ENCODE measurements at regions not wholly inside any gene's neighbourhood (a gene's known extent, or its start where the extent isn't known, plus 50 kb on each side); places are given as distances from the start of the nearest gene placed in this dataset.

- no peak for DNase-seq
- Histone ChIP-seq H4K20me1 (ENCODE audit: control insufficient read depth, insufficient read depth, low read length, poor library complexity, severe bottlenecking) (no peaks in the 10 kb centered on the region), H3K4me2 (replicated peaks; ENCODE audit: low read depth, low read length, poor library complexity, severe bottlenecking) (no peak overlapping the region), H3K9me3 (ENCODE audit: control extremely low read depth in 1 of 3, control insufficient read depth in 2 of 3, insufficient read depth in 1 of 3, low read length in 2 of 3) (no peaks in the 10 kb centered on the region), H3K79me2 (ENCODE audit: control insufficient read depth, insufficient read depth, low read length) (no peaks in the 10 kb centered on the region), H3K36me3 (replicated peaks in 1 of 2; ENCODE audit: control extremely low read depth in 1 of 2, control insufficient read depth in 1 of 2, extremely low read depth in 1 of 2, insufficient read depth in 2 of 2, low read length in 1 of 2) (no peaks in the 10 kb centered on the region), H3K4me1 (ENCODE audit: control insufficient read depth in 2 of 2, insufficient read depth in 2 of 2, low read length in 2 of 2) (no peaks in the 10 kb centered on the region), H2AFZ (ENCODE audit: insufficient read depth, low read depth, low read length, poor library complexity, severe bottlenecking) (no peak overlapping the region), H3K9ac (ENCODE audit: low read length) (no peak overlapping the region), H3K27me3 (replicated peaks in 1 of 4; ENCODE audit: control extremely low read depth in 1 of 4, control insufficient read depth in 3 of 4, insufficient read depth in 4 of 4, low read length in 3 of 4) (peaks cover 0 to 5% (median 0%) of the 10 kb centered on the region in 4 experiments), H3K4me3 (ENCODE audit: control extremely low read depth in 1 of 5, extremely low read depth in 1 of 5, insufficient read depth in 1 of 5, low read depth in 2 of 5, low read length in 4 of 5) (no peak overlapping the region), H3K27ac (ENCODE audit: low read length in 2 of 2) (no peak overlapping the region)
- ChIA-PET POLR2A (no interaction called here), CTCF (no interaction called here)
- peaks cover 6% of the 10 kb centered on the region for H3K27me3 Mint-ChIP-seq
- 90% methylated on average over 4 of the region's 5 CpGs for WGBS (ENCODE audit: insufficient coverage)
- no peak for TF ChIP-seq CTCF (IDR thresholded peaks at IDR 0.05)
- no peak for TF ChIP-seq EZH2 (IDR thresholded peaks at IDR 0.05; ENCODE audit: borderline replicate concordance, insufficient read depth, low read depth, low read length, poor library complexity, severe bottlenecking)
- H3K4me1 Mint-ChIP-seq: no peaks in the 10 kb centered on the region
- no peak overlapping the region for H3K4me3 Mint-ChIP-seq
- H3K9me3 Mint-ChIP-seq (ENCODE audit: insufficient read depth): no peaks in the 10 kb centered on the region
- intact Hi-C loops (cut with micrococcal nuclease): no loop called here
- no peak for ATAC-seq (ENCODE audit: low read depth)
- H3K27ac Mint-ChIP-seq: no peak overlapping the region
Measured at GRCh38 chr18:45497595-45498286, 117.5 kb upstream of the SLC14A2 start.

- Histone ChIP-seq H4K20me1 (ENCODE audit: control insufficient read depth, insufficient read depth, low read length, poor library complexity, severe bottlenecking) (no peaks in the 10 kb centered on the region), H3K4me2 (replicated peaks; ENCODE audit: low read depth, low read length, poor library complexity, severe bottlenecking) (no peak overlapping the region), H3K4me1 (ENCODE audit: control insufficient read depth in 2 of 2, insufficient read depth in 2 of 2, low read length in 2 of 2) (no peaks in the 10 kb centered on the region), H3K4me3 (ENCODE audit: control extremely low read depth in 1 of 5, extremely low read depth in 1 of 5, insufficient read depth in 1 of 5, low read depth in 2 of 5, low read length in 4 of 5) (no peak overlapping the region), H3K27ac (ENCODE audit: low read length in 2 of 2) (no peak overlapping the region), H2AFZ (ENCODE audit: insufficient read depth, low read depth, low read length, poor library complexity, severe bottlenecking) (no peak overlapping the region), H3K27me3 (replicated peaks in 1 of 4; ENCODE audit: control extremely low read depth in 1 of 4, control insufficient read depth in 3 of 4, insufficient read depth in 4 of 4, low read length in 3 of 4) (peaks cover 0 to 5% (median 0%) of the 10 kb centered on the region in 4 experiments), H3K9me3 (ENCODE audit: control extremely low read depth in 1 of 3, control insufficient read depth in 2 of 3, insufficient read depth in 1 of 3, low read length in 2 of 3) (no peaks in the 10 kb centered on the region), H3K79me2 (ENCODE audit: control insufficient read depth, insufficient read depth, low read length) (no peaks in the 10 kb centered on the region), H3K9ac (ENCODE audit: low read length) (no peak overlapping the region), H3K36me3 (replicated peaks in 1 of 2; ENCODE audit: control extremely low read depth in 1 of 2, control insufficient read depth in 1 of 2, extremely low read depth in 1 of 2, insufficient read depth in 2 of 2, low read length in 1 of 2) (no peaks in the 10 kb centered on the region)
- ChIA-PET CTCF (no interaction called here), POLR2A (no interaction called here)
- H3K27me3 Mint-ChIP-seq: peaks cover 6% of the 10 kb centered on the region
- DNase-seq (no peak), ATAC-seq (ENCODE audit: low read depth) (no peak)
- intact Hi-C loops (cut with micrococcal nuclease): no loop called here
- TF ChIP-seq EZH2 (IDR thresholded peaks at IDR 0.05; ENCODE audit: borderline replicate concordance, insufficient read depth, low read depth, low read length, poor library complexity, severe bottlenecking): no peak
- H3K4me3 Mint-ChIP-seq: no peak overlapping the region
- H3K4me1 Mint-ChIP-seq: no peaks in the 10 kb centered on the region
- no peak overlapping the region for H3K27ac Mint-ChIP-seq
- 85% methylated on average over 4 of the region's 4 CpGs for WGBS (ENCODE audit: insufficient coverage)
- no peaks in the 10 kb centered on the region for H3K9me3 Mint-ChIP-seq (ENCODE audit: insufficient read depth)
Measured at GRCh38 chr18:45498287-45498658, 117.0 kb upstream of the SLC14A2 start.
